ENCODE measurements at regions not wholly inside any gene's neighbourhood (a gene's known extent, or its start where the extent isn't known, plus 50 kb on each side); places are given as distances from the start of the nearest gene placed in this dataset.

DNA sequence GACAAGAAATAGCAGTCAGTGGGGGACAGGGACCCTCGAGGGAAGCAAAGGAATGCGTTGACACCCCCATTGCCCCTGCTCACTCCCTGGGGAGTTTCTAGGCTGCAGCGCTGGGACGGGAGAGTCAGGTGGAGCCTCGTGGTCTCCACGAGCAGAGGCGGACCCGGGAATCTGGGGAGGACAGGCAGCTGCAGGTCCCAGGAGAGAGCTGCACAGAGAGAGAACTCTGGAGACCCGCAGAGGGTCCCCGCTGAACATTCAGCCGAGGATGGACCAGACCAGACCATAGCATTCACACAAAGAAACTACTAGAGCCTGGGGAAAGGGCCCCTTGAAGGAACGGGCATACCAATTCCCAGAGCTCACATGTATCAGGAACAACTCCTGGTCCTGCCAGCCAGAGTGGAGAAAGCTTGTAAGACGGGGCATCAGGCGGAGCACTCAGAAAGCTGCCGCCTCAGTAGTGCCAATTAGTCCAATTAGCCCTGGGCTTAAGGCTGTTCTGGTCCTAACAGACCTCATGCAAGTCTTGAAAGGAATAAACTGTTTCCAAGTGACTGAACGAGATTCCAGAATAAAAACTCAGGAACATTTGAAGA is 966.7 kb upstream of the ZNF722 start:
- Histone ChIP-seq H3K27ac (no peak overlapping the region), H3K36me3 (replicated peaks) (no peaks in the 10 kb centered on the region), H3K27me3 (replicated peaks) (no peaks in the 10 kb centered on the region), H3K4me3 (ENCODE audit: low read depth, low read length) (no peak overlapping the region)
- no peak for DNase-seq
- TF ChIP-seq, protein P1, sequence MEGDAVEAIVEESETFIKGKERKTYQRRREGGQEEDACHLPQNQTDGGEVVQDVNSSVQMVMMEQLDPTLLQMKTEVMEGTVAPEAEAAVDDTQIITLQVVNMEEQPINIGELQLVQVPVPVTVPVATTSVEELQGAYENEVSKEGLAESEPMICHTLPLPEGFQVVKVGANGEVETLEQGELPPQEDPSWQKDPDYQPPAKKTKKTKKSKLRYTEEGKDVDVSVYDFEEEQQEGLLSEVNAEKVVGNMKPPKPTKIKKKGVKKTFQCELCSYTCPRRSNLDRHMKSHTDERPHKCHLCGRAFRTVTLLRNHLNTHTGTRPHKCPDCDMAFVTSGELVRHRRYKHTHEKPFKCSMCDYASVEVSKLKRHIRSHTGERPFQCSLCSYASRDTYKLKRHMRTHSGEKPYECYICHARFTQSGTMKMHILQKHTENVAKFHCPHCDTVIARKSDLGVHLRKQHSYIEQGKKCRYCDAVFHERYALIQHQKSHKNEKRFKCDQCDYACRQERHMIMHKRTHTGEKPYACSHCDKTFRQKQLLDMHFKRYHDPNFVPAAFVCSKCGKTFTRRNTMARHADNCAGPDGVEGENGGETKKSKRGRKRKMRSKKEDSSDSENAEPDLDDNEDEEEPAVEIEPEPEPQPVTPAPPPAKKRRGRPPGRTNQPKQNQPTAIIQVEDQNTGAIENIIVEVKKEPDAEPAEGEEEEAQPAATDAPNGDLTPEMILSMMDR (IDR thresholded peaks at IDR 0.05; ENCODE audit: low read depth, low read length, missing control alignments) = no peak
- in situ Hi-C loops (cut with HindIII; ENCODE audit: low pct_ligation_motif_present, low sequenced_read_pairs) = no loop called here

DNA sequence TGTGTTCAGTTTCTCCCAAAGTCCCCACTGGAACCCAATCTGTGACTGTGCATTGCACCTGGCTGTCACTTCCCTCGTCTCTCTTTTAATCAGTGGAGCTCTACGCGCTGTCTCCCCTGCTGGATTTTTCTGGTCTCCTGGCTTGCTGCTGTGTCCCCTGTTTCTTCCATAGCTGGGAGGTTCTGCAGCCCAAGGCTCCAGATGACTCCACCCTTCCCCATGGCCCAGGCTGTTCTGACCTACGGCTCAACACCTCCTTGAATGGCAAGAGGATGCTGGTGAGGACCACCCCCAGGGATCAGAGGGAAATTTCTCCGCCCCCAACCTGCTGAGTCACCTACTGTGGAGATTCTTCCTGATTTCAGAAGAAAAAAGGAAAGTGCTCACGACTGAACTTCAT is 961.4 kb upstream of the ZNF722 start:
- Histone ChIP-seq H3K4me3 (ENCODE audit: low read depth, low read length) (no peak overlapping the region), H3K27ac (no peak overlapping the region), H3K27me3 (replicated peaks) (no peaks in the 10 kb centered on the region), H3K36me3 (replicated peaks) (no peaks in the 10 kb centered on the region)
- DNase-seq = no peak
- TF ChIP-seq, protein P1 (IDR thresholded peaks at IDR 0.05; ENCODE audit: low read depth, low read length, missing control alignments) = no peak
- in situ Hi-C loops (cut with HindIII; ENCODE audit: low pct_ligation_motif_present, low sequenced_read_pairs) = no loop called here

DNA sequence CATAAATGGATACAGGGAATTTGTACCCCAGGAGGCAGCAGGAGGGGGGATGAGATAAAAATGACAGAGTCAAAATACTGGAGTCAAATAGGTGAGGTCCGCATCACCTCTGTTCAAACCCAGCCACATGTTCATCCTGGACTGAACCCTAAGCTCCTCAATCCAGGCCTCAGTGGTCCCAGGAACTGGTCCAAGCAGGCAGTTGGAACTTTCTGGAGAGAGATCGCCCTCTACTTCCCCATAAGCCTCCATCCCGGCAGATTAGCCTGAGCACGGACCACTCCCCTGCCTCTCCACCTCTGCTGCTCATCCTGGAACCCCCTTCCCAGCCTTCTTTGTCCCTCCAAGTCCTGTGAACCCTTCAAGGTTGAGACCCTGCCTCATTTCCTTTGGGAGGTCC is 959.7 kb upstream of the ZNF722 start:
- Histone ChIP-seq H3K36me3 (replicated peaks) (no peaks in the 10 kb centered on the region), H3K27me3 (replicated peaks) (no peaks in the 10 kb centered on the region), H3K27ac (no peak overlapping the region), H3K4me3 (ENCODE audit: low read depth, low read length) (no peak overlapping the region)
- DNase-seq = no peak
- TF ChIP-seq, protein P1 (IDR thresholded peaks at IDR 0.05; ENCODE audit: low read depth, low read length, missing control alignments) = no peak
- in situ Hi-C loops (cut with HindIII; ENCODE audit: low pct_ligation_motif_present, low sequenced_read_pairs) = no loop called here

DNA sequence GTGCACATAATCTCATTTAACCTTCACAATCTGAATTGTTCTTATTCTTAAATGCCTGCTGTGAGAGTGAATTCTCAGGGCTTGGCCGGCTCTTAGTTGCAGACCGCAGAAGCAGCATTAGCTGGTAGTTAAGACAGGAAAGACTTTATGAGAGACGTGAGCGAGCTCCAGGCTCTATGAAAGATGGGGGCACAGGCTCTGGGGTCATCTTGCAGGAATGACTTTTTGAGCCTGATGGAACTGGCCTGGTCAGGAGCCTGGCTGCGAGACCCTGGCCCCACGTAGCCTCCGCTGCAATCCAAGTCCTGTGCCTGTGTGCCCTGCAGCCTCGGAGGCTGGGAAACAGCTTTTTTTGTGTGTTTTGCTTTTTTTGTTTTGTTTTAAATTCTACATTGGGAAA is 958.8 kb upstream of the ZNF722 start:
- TF ChIP-seq, protein P1 (IDR thresholded peaks at IDR 0.05; ENCODE audit: low read depth, low read length, missing control alignments) = no peak
- Histone ChIP-seq H3K36me3 (replicated peaks) (no peaks in the 10 kb centered on the region), H3K27me3 (replicated peaks) (no peaks in the 10 kb centered on the region), H3K4me3 (ENCODE audit: low read depth, low read length) (no peak overlapping the region), H3K27ac (no peak overlapping the region)
- no peak for DNase-seq
- in situ Hi-C loops (cut with HindIII; ENCODE audit: low pct_ligation_motif_present, low sequenced_read_pairs) = no loop called here

DNA sequence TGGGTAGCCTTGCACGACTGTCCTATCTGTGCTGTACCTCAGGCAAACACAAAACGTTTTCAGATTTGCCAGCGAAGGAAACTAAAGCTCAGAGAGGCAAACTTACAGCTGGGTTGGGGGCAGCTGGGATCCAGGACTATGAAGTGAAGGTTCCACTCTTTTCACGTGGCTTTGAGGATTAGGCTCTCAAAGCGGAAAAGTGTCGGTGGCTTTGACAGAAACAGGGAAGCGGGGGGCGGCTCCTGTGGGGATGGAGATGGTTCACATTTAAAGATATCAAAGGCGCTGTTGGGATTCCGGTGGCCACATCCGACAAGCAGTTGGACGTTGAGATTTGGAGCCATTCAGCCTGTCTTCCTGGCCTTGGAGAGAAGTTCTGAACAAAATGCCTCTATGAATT is 958.3 kb upstream of the ZNF722 start:
- Histone ChIP-seq H3K4me3 (ENCODE audit: low read depth, low read length) (no peak overlapping the region), H3K27me3 (replicated peaks) (no peaks in the 10 kb centered on the region), H3K27ac (no peak overlapping the region), H3K36me3 (replicated peaks) (no peaks in the 10 kb centered on the region)
- in situ Hi-C loops (cut with HindIII; ENCODE audit: low pct_ligation_motif_present, low sequenced_read_pairs) = no loop called here
- no peak for DNase-seq
- TF ChIP-seq, protein P1 (IDR thresholded peaks at IDR 0.05; ENCODE audit: low read depth, low read length, missing control alignments) = no peak

DNA sequence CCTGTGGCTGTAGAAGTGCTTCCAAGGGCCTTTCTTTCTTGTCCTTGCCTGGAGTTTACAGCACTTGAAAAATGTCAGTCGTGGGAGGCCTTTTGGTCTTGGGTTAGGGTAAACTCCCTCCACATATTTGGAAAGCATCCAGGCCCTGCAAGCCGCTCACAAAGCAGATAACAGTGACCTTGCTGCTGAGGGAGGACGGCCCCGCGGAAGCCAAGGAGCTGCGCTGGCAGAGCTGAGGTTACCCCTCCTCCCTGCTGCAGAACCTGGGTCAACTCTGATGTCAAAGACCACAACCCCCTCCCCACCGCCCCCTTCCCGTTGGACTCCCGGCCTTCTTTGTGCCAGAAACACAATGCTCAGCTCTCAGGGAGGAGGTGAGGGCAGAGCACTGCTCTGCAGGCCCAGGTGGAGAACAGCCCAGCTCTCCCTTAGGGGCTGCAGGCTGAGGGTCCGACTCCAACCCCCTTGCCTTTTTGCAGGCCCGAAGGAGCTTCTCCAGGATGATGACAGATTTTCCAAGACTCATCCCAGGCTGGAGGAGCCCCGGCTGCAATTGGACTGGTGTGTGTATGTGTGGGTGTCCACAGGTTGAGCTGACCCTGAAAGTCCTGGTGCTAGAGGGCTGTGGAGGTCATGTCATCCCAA is 957.6 kb upstream of the ZNF722 start:
- TF ChIP-seq, protein P1 (IDR thresholded peaks at IDR 0.05; ENCODE audit: low read depth, low read length, missing control alignments) = no peak
- Histone ChIP-seq H3K27ac (no peak overlapping the region), H3K27me3 (replicated peaks) (no peaks in the 10 kb centered on the region), H3K36me3 (replicated peaks) (no peaks in the 10 kb centered on the region), H3K4me3 (ENCODE audit: low read depth, low read length) (no peak overlapping the region)
- DNase-seq = no peak
- in situ Hi-C loops (cut with HindIII; ENCODE audit: low pct_ligation_motif_present, low sequenced_read_pairs) = no loop called here

Measured in brain microvascular endothelial cell (primary cell).